AG04450 (cell line): ENCODE measurements at regions not wholly inside any gene's neighbourhood (a gene's known extent, or its start where the extent isn't known, plus 50 kb on each side); places are given as distances from the start of the nearest gene placed in this dataset.

Source experiments
- CTCF ChIA-PET: fragments of 300-600, 350-600 bp; formaldehyde crosslinking; extraction: SDS; loops from one replicate; lab custom pipeline; 2022; ENCODE audit warnings: antibody characterized with exemption, inconsistent platforms; lab: Charles Lee
- POLR2A ChIA-PET: fragments of 350-600 bp; formaldehyde crosslinking; extraction: SDS; loops from one replicate; lab custom pipeline; 2021; ENCODE audit warnings: antibody characterized with exemption, inconsistent platforms; lab: Yijun Ruan, JAX
- DNase-seq: peaks from one replicate; pipeline ENCODE4 v3.0.0-alpha.2; 2011; ENCODE audit warnings: low read depth, low spot score
- H3K27ac ChIP-seq: one replicate; pipeline ENCODE4 v1.5.1; 2012; ENCODE audit warnings: low read depth, low read length, control low read depth
- H3K27me3 ChIP-seq: one replicate; pipeline ENCODE4 v1.6.0; 2012; ENCODE audit warnings: low read length; ENCODE audit not compliant: control insufficient read depth, insufficient read depth
- H3K4me3 ChIP-seq: 2 replicates; pipeline ENCODE4 v1.5.1; 2011; ENCODE audit warnings: mild to moderate bottlenecking, low read depth, low read length, control low read depth
- H3K9me3 ChIP-seq: 2 replicates; pipeline ENCODE4 v1.5.1; 2012; ENCODE audit warnings: low read length; ENCODE audit not compliant: control insufficient read depth, insufficient read depth
- CTCF ChIP-seq: IDR thresholded peaks from 2 replicates; pipeline ENCODE4 v1.5.1; 2011; ENCODE audit warnings: low read depth, low read length, control low read depth, inconsistent platforms

GRCh38 chr5:180439911-180440769, 54.0 kb upstream of the CNOT6 start:
- peaks cover 31% of the 10 kb centered on the region for H3K9me3 ChIP-seq
- ChIA-PET CTCF (no interaction called here), POLR2A (no interaction called here)
- no peak overlapping the region for H3K27ac ChIP-seq
- no peaks in the 10 kb centered on the region for H3K27me3 ChIP-seq
- H3K4me3 ChIP-seq = no peak overlapping the region
- no peak for DNase-seq
- no peak for TF ChIP-seq CTCF

- ChIA-PET CTCF (interaction anchor here (0.7 kb wide), 1 partner anchor 310 kb away, joined by 3 read pairs; no protein-coding TSS in a partner anchor), POLR2A (no interaction called here)
- Histone ChIP-seq H3K27me3 (no peaks in the 10 kb centered on the region), H3K9me3 (peaks cover 17% of the 10 kb centered on the region; the same call in 1 of the 2 replicates), H3K4me3 (no peak overlapping the region), H3K27ac (no peak overlapping the region)
- DNase-seq = no peak
- TF ChIP-seq CTCF = no peak
These were observed 52.6 kb upstream of the CNOT6 start for GRCh38 chr5:180441564-180442051.
